DMS 273 (cell line): ENCODE measurements at regions not wholly inside any gene's neighbourhood (a gene's known extent, or its start where the extent isn't known, plus 50 kb on each side); places are given as distances from the start of the nearest gene placed in this dataset.
A peak's percentile ranks its signal among the peaks of the same experiment; 100 is the strongest.

Experiments
- DNase-seq: peaks from one replicate; lab custom pipeline; 2025; ENCODE audit not compliant: unreplicated experiment; lab: John Stamatoyannopoulos, UW

- no peak for DNase-seq
Observed at GRCh38 chr5:5967373-5967772, 411.0 kb downstream of the MED10 start.

- DNase-seq, result no peak
Observed at GRCh38 chr5:5965132-5965531, 413.2 kb downstream of the MED10 start.

GRCh38 chr5:5964347-5964746 lies 414.0 kb downstream of the MED10 start:
- DNase-seq, result no peak

GRCh38 chr5:5957737-5958136 lies 420.6 kb downstream of the MED10 start:
- DNase-seq, result no peak

DNA sequence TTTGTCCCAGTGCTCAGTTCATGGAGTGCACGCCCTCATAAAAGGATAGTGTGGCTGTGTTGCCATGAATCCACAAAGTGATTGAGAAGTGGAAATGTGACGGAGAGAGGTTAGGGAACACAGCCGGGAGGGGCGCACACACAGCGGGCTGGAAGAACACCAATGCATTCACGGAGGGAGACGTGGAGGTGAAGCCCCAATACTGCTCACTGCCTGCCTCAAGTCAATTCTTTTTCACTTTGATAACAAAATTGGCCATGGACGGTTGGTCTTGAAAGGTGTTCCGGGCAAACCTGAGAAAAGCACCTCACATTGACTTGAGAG lies 424.1 kb downstream of the MED10 start:
- no peak for DNase-seq

GRCh38 chr5:5953584-5954274 lies 424.6 kb downstream of the MED10 start:
- no peak for DNase-seq

DNA sequence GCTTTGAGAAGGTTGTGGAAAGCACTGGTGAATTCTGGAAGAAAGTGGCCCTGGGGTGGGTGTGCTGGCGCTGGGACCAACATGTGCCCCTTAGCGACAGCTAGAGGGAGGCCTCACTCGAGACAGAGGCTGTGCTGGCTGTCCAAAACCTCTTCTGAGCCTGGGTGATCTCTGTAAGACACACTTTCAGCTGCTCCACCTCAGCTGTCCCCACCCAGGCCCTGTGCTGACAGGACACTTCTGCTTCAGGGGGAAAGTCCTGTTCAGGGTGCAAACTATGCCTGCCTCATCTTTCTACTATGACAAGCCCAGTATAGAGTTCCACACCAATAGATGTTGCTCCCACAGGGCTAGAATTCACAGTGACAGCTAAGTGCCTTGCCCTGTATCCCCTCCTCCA lies 426.4 kb downstream of the MED10 start:
- DNase-seq, result no peak

DNA sequence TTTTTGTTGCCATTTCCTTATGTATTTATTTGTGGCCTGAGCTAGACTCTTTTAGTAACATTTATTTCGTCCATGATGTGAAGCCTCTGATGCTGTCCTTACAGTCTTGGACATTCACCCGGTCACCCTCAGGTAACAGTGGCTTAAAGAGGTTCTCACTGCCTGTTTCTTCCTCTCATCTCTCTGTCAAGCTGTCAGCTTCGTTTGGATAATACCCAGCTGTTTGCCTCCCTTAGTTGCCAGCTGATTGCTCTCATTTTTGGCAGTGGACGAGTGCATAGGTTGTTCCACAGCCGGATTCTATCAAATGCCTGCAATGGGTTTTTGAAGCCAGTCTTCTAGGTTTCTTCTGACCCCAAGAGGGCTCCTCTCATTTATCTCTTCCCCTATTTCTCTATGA lies 427.7 kb downstream of the MED10 start:
- DNase-seq, result no peak

DNA sequence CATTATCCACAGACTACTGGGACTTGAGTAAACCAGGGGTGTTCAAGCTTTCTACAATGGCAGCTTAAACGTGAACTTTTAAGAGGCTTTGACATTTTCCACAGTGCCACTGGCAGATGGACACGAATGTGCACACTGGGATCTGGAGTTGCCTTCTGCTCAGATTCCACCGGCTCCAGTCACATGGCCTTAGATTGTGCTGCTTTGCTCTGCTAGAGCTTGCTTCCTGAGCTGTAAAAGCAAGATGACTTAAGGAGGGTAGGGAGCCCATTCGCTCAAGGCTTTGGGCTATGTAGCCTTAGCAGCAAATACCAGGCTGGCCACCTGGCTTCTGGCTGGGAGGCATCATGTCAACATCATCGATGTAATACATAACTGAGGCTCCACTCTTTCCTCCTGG lies 436.9 kb downstream of the MED10 start:
- DNase-seq, result no peak

- no peak for DNase-seq
Observed at GRCh38 chr5:5939759-5940370, 438.5 kb downstream of the MED10 start.

GRCh38 chr5:5933651-5934050 lies 444.7 kb downstream of the MED10 start:
- no peak for DNase-seq

- no peak for DNase-seq
Observed at GRCh38 chr5:5932824-5933223, 445.5 kb downstream of the MED10 start.

- DNase-seq, result no peak
Observed at GRCh38 chr5:5930561-5930960, 447.8 kb downstream of the MED10 start.

- DNase-seq, result peak; percentile 21
Observed at GRCh38 chr5:5929291-5930020, 448.9 kb downstream of the MED10 start.

GRCh38 chr5:5925191-5925590 lies 453.2 kb downstream of the MED10 start:
- DNase-seq, result no peak

DNA sequence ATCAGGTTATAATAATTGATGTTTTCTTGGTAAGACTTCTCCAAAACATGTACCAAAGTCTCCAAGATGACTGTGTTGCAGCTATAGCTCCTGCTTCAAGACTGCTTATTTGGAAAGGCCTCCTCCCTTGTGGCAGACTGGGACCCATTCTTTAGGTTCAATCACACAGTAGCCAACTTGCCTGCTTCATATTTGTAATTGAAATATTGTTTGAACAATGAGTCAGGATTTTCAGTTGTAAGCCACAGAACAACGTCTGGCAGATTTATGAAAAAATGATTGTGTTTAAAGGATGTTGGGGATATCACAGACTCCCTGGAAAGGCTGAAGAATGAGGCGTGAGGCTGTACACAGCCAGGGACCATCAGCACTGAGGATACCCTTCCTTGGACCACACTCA lies 458.9 kb downstream of the MED10 start:
- DNase-seq, result no peak

DNA sequence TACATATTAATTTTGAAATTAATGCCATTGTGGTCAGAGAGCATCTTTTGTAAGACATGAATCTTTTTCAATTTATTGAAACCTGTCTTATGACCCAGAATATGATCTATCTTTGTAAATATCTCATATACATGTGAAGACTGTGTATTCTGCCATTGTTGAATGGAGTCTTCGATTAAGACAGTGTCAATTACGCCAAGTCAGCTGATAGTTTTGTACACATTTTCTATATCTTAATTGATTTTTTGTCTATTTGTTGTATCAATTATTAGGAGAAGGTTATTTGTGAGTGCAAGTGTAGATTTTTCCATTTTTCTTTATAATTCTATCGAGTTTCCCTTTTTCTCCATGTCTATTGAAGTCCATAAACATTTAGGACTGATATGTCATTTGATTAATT lies 471.6 kb downstream of the MED10 start:
- DNase-seq, result no peak

- DNase-seq, result no peak
Observed at GRCh38 chr5:5905186-5905585, 473.2 kb downstream of the MED10 start.

DNA sequence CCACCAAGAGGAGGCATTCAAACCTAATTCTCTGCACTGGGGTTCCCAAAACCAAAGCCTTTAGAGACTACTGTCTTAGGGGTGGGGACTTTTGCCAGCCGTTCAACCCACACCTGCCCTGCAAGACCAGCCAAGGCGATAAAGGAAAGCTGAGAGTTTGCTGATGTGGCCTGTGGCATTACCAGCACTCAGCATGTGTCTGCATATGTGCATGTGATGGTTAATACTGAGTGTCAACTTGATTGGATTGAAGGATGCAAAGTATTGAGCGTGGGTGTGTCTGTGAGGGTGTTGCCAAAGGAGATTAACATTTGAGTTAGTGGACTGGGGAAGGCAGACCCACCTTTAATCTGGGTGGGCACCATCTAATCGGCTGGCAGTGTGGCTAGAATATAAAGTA lies 474.2 kb downstream of the MED10 start:
- DNase-seq, result no peak

DNA sequence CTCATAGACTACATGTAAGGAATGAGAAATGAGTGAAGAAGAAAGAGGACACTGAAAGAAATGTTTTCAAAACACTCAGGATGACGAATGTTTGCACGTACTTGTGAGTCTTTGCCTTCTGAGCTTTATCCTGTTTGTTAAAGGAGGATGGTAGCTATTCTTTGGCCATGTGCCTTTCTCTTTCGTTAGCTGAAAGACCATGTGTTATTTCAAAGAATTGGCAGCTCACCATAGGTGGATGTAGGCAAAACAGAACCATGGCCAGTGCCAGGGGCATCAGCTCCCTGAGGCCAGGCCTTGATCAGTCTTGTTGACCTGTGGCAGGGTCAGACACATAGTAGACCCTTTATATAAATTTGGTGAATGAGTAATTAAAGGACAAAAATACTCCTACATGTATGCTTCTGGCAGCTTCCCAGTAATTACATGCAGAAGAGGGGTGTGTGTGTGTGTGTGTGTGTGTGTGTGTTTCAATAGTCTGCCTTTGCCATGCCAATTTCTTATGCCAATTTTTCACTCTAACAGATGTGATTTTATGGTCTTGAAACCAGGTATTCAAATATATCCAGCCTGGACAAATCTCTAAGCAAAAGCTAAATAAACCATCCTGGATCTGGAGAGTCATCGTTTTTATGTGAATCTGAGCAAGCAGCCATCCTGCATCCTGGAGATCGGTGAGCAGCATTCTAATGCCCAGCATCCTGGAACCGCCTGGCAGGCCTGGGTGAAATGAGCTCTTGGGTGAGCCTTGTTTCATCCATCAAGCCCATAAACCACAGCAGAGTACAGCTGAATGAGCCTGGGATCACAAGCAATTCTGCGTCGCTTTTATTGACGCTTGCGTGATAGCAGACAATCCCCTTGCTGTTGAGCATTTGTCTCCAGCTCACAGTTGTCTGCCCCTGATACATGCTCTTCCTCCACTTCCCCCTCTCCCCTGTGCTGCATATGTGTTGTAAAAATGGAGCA lies 475.4 kb downstream of the MED10 start:
- DNase-seq, result no peak

DNA sequence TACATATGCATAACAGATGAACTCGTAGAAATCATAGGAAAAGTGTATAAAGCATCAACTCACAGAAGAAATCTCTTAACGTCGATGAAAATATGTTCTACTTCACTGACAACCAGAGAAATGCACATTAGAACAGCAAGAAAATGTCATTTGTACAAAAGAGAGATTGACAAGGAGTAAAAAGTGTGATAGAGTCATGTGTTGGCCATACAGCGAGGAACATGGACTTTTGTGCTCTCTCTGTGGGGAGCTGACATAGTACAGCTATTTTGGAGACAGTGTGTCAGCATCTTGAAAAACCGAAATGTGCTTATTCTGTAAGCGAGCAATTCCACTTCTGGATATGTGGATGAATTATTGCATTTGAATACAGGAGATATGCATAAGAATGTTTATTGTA lies 477.9 kb downstream of the ICE1 start:
- no peak for DNase-seq
